ENCODE measurements at regions not wholly inside any gene's neighbourhood (a gene's known extent, or its start where the extent isn't known, plus 50 kb on each side); places are given as distances from the start of the nearest gene placed in this dataset.

GRCh38 chr14:100398044-100398443 lies 74.9 kb downstream of the SLC25A47 start:
- no peak for DNase-seq (ENCODE audit: low spot score)
- Histone ChIP-seq H3K9ac (ENCODE audit: low read depth in 1 of 2, low read length in 2 of 2) (no peak overlapping the region), H3K9me3 (ENCODE audit: control insufficient read depth in 4 of 4, low read length in 3 of 4) (no peaks in the 10 kb centered on the region), H3K4me3 (ENCODE audit: low read depth in 1 of 3, low read length in 3 of 3) (no peak overlapping the region), H3K36me3 (ENCODE audit: control insufficient read depth in 4 of 4, insufficient read depth in 3 of 4, low read depth in 1 of 4, low read length in 3 of 4) (no peaks in the 10 kb centered on the region), H3K27ac (ENCODE audit: low read depth in 1 of 2, low read length in 2 of 2) (no peak overlapping the region), H3K27me3 (ENCODE audit: control insufficient read depth in 4 of 4, insufficient read depth in 4 of 4, low read length in 3 of 4) (no peaks in the 10 kb centered on the region), H3K4me1 (ENCODE audit: control insufficient read depth in 4 of 4, insufficient read depth in 4 of 4, low read length in 3 of 4) (peaks cover 0 to 10% (median under 1%) of the 10 kb centered on the region in 4 donors)
- 76% methylated on average over 6 of the region's 6 CpGs for WGBS
- TF ChIP-seq RXRA (IDR thresholded peaks at IDR 0.05) (no peak), HNF4G (IDR thresholded peaks at IDR 0.05) (no peak), ZBTB33 (IDR thresholded peaks at IDR 0.05) (no peak), JUND (IDR thresholded peaks at IDR 0.05) (no peak), TAF1 (conservative IDR thresholded peaks at IDR 0.05) (no peak), FOXA2 (IDR thresholded peaks at IDR 0.05) (no peak), GABPA (IDR thresholded peaks at IDR 0.05 in 1 of 2, conservative IDR thresholded peaks at IDR 0.05 in 1 of 2) (no peak), NR2F2 (IDR thresholded peaks at IDR 0.05) (no peak), EGR1 (IDR thresholded peaks at IDR 0.05; ENCODE audit: low read depth in 2 of 2) (no peak), YY1 (IDR thresholded peaks at IDR 0.05) (no peak), RAD21 (IDR thresholded peaks at IDR 0.05) (no peak), HNF4A (conservative IDR thresholded peaks at IDR 0.05) (no peak)
- TF ChIP-seq, protein P1, sequence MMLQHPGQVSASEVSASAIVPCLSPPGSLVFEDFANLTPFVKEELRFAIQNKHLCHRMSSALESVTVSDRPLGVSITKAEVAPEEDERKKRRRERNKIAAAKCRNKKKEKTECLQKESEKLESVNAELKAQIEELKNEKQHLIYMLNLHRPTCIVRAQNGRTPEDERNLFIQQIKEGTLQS (IDR thresholded peaks at IDR 0.05): no peak

- H3K4me3 ChIP-seq (ENCODE audit: low read depth in 1 of 3, low read length in 3 of 3): no peak overlapping the region
- no peaks in the 10 kb centered on the region for H3K9me3 ChIP-seq (ENCODE audit: control insufficient read depth in 4 of 4, low read length in 3 of 4)
- H3K27me3 ChIP-seq (ENCODE audit: control insufficient read depth in 4 of 4, insufficient read depth in 4 of 4, low read length in 3 of 4): no peaks in the 10 kb centered on the region
- DNase-seq (ENCODE audit: low spot score): no peak
- 91% methylated on average over 13 of the region's 13 CpGs for WGBS
- H3K4me1 ChIP-seq (ENCODE audit: control insufficient read depth in 4 of 4, insufficient read depth in 4 of 4, low read length in 3 of 4): peaks cover 0 to 7% (median under 1%) of the 10 kb centered on the region in 4 donors
- no peaks in the 10 kb centered on the region for H3K36me3 ChIP-seq (ENCODE audit: control insufficient read depth in 4 of 4, insufficient read depth in 3 of 4, low read depth in 1 of 4, low read length in 3 of 4)
- no peak overlapping the region for H3K27ac ChIP-seq (ENCODE audit: low read depth in 1 of 2, low read length in 2 of 2)
- H3K9ac ChIP-seq (ENCODE audit: low read depth in 1 of 2, low read length in 2 of 2): no peak overlapping the region
- no peak for TF ChIP-seq EGR1 (IDR thresholded peaks at IDR 0.05; ENCODE audit: low read depth in 2 of 2)
- no peak for TF ChIP-seq FOXA1 (IDR thresholded peaks at IDR 0.05)
- TF ChIP-seq YY1 (IDR thresholded peaks at IDR 0.05): no peak
These were observed 76.1 kb downstream of the SLC25A47 start for GRCh38 chr14:100399052-100399849.

DNA sequence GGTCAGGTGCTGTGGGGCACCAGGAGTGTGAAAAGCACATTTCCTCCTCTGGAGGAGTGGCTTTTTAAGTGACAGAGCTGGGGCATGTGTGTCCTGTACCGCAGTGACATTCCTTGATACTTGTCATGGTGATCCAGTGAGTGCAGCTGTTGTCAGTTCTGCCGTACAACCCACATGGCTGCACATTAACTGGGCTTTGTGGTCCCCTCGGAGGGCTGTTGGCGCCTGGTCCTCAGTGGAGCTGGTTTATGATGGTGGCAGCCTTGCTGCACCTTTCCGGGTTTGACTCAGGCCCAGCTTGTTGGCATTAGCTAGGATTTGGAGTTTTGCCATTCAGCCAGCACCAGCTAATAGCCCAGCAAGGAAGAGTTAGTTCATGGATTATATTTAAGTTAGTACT lies 77.0 kb downstream of the SLC25A47 start:
- no peaks in the 10 kb centered on the region for H3K27me3 ChIP-seq (ENCODE audit: control insufficient read depth in 4 of 4, insufficient read depth in 4 of 4, low read length in 3 of 4)
- H3K9me3 ChIP-seq (ENCODE audit: control insufficient read depth in 4 of 4, low read length in 3 of 4): no peaks in the 10 kb centered on the region
- no peak overlapping the region for H3K9ac ChIP-seq (ENCODE audit: low read depth in 1 of 2, low read length in 2 of 2)
- H3K4me1 ChIP-seq (ENCODE audit: control insufficient read depth in 4 of 4, insufficient read depth in 4 of 4, low read length in 3 of 4): peaks cover 0 to 7% (median under 1%) of the 10 kb centered on the region in 4 donors
- no peaks in the 10 kb centered on the region for H3K36me3 ChIP-seq (ENCODE audit: control insufficient read depth in 4 of 4, insufficient read depth in 3 of 4, low read depth in 1 of 4, low read length in 3 of 4)
- no peak overlapping the region for H3K4me3 ChIP-seq (ENCODE audit: low read depth in 1 of 3, low read length in 3 of 3)
- no peak overlapping the region for H3K27ac ChIP-seq (ENCODE audit: low read depth in 1 of 2, low read length in 2 of 2)
- DNase-seq (ENCODE audit: low spot score): no peak
- 83% methylated on average over 5 of the region's 5 CpGs for WGBS
- TF ChIP-seq, protein P1 (IDR thresholded peaks at IDR 0.05): no peak
- TF ChIP-seq CTCF (IDR thresholded peaks at IDR 0.05; ENCODE audit: low read depth, low read length, missing input control) (no peak), GABPA (IDR thresholded peaks at IDR 0.05 in 1 of 2, conservative IDR thresholded peaks at IDR 0.05 in 1 of 2) (no peak), TAF1 (conservative IDR thresholded peaks at IDR 0.05) (no peak), HNF4A (conservative IDR thresholded peaks at IDR 0.05) (no peak), YY1 (IDR thresholded peaks at IDR 0.05) (no peak), ZBTB33 (IDR thresholded peaks at IDR 0.05) (no peak), SP1 (IDR thresholded peaks at IDR 0.05) (no peak), MAX (IDR thresholded peaks at IDR 0.05) (no peak), FOXA1 (IDR thresholded peaks at IDR 0.05) (no peak), RXRA (IDR thresholded peaks at IDR 0.05) (no peak), JUND (IDR thresholded peaks at IDR 0.05) (no peak)

Measured in liver (tissue), 8 donors.